Fibroblast of peridontal ligament (primary cell): ENCODE measurements at regions not wholly inside any gene's neighbourhood (a gene's known extent, or its start where the extent isn't known, plus 50 kb on each side); places are given as distances from the start of the nearest gene placed in this dataset.
A peak's percentile ranks its signal among the peaks of the same experiment; 100 is the strongest.
"Not testable (repeated sequence)": the region's sequence is repeated elsewhere in the genome, so short reads cannot be mapped to it uniquely, and the experiment has no call there.

ENCODE experiments used
- DNase-seq: peaks from one replicate; pipeline ENCODE4 v3.0.0-alpha.2; 2010; ENCODE audit errors: extremely low read depth

- DNase-seq, result peak; percentile 79
Observed at GRCh38 chrX:113512700-113513395, 672.2 kb upstream of the AMOT start.

GRCh38 chrX:113510586-113510985, 670.0 kb upstream of the AMOT start:
- no peak for DNase-seq

DNA sequence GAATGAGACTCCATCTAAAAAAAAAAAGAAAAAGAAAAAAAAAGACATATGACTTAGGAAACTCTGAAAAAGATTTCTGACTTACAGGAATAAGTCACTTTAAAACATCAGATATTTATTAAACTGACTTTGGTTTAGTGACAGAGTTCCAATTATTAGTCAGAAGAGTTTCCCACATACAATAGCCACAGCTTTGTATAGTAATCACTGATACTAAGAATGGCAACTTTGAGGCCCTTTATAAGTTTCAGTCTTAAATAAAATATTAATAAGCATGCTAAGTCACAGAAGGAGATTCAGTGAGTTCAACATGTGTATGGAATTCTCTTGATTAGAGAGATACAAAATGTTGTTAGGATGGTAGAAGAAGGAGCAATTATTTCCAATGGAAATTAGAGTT, 652.3 kb upstream of the AMOT start:
- DNase-seq, result no peak

GRCh38 chrX:113473418-113473817, 632.8 kb upstream of the AMOT start:
- no peak for DNase-seq

GRCh38 chrX:113473015-113473414, 632.4 kb upstream of the AMOT start:
- not testable (repeated sequence) for DNase-seq

DNA sequence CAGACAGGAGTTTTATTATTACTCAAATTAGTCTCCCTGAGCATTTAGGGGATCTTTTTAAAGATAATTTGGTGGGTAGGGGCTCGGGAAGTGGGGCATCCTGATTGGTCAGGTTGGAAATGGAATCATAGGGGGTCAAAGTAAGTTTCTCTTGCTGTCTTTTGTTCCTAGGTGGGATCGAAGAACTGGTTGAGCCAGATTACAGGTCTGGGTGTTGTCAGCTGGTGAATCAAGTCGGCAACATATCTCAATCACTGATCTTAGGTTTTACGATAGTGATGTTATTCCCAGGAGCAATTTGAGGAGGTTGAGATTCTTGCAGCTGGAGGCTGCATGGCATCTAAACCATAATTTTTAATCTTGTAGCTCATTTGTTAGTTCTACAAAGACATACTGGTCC, 629.5 kb upstream of the AMOT start:
- DNase-seq, result no peak

DNA sequence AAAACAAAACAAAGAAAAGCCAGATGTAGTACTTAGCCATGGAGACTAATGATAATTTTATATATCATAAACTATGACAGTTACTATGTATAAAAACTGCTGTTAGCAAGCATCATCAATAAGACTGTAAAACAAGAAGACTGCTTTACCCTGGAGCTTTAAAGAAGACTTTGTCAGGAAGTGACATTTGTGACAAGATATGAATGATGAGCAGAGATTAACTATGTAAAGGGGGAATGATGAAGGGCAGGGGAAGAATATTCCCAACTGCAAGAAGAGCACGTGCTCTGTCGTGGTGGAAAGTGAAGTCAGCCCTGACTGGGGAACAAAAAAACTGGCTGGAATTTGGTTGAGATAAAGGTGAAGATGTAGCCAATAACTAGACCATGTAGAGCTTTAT, 617.1 kb upstream of the AMOT start:
- DNase-seq, result no peak

- DNase-seq, result no peak
Observed at GRCh38 chrX:113455582-113455981, 615.0 kb upstream of the AMOT start.

DNA sequence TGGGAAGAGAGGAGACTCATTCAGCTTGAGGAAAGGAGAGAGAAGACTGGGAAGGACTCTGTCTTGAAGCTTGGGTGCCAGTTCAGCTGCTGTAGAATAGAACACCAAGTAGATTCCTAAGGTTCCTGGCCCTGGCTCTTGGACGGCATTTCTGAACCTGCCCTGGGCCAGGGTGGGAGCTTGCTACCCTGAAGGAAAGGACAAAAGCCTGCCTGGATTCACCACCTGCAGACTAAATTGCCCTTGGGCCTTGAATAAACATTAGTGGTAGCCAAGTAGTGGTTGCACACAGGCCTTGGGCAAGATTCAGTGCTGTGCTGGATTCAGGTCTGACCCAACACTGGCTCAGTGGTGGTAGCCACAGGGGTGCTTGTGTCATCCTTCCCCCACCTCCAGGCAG, 588.4 kb upstream of the AMOT start:
- no peak for DNase-seq

DNA sequence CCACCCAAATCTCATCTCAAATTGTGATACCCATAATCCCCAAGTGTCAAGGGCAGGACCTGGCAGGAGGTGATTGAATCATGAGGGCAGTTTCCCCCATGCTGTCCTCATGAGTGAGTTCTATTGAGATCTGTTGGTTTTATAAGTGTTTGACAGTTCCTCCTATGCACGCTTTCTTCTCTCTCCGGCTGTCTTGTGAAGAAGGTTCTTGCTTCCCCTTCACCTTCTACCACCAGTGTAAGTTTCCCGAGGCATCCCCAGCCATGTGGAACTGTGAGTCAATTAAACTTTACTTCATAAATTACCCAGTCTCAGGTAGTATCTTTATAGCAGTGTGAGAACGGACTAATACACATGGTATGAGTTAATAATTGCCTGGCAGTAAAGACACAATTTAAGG, 581.7 kb upstream of the AMOT start:
- no peak for DNase-seq

DNA sequence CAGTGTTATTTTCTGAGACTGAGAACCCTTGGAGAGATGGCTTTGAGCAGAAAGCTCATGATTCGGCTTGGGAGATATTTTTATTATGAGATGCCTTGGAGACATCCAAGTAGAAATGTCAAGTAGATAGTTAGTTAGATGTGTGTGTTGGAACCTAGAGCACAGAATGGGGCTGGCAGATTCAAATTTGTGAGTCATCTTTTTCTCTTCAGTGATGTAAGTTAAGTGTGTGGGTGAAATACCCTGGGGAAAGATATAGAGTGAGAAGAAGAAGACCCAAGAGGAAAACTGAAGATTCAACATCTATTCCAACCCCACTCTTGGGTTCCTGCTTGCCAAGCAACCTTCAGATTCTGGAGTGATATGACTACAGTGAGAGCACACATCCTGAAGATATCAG, 580.8 kb upstream of the AMOT start:
- no peak for DNase-seq

DNA sequence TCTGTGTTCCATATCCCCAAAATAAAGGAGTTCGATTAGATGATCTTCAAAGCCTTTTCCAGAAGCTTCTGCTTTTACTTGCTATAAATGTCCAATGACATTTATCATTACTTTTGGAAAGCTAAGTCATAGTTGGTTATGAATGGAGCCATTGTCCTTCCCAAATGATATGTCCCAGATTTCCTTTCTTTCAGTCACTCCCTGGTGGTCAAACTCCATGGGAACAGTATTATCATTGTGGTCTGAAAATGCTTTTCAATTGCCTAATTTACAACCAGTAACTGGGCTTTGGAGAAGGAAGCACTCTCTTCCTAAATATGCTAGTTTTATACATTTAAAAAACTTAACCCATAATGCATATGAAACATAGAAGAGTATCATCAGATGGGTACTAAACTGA, 571.5 kb upstream of the AMOT start:
- DNase-seq, result no peak

DNA sequence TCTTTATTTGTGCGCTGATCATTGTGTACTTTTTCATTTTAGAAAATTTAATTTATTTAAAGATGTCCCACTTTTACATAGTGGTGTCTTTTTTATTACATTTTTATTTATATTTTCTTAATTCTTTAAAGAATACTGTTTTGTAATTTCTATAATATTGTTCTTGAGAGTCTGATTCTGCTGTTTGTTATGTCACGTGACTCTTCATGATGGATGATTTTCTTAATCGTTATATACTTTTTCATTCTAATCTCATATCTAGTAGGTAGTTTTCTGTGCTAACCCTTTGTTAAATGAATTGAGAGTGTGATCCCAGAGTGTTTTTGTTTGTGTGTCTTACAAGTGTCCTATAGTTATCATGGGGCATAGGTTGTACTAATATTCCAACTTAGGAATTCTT, 568.2 kb upstream of the AMOT start:
- no peak for DNase-seq

- no peak for DNase-seq
Observed at GRCh38 chrX:113400193-113400704, 559.6 kb upstream of the AMOT start.

DNA sequence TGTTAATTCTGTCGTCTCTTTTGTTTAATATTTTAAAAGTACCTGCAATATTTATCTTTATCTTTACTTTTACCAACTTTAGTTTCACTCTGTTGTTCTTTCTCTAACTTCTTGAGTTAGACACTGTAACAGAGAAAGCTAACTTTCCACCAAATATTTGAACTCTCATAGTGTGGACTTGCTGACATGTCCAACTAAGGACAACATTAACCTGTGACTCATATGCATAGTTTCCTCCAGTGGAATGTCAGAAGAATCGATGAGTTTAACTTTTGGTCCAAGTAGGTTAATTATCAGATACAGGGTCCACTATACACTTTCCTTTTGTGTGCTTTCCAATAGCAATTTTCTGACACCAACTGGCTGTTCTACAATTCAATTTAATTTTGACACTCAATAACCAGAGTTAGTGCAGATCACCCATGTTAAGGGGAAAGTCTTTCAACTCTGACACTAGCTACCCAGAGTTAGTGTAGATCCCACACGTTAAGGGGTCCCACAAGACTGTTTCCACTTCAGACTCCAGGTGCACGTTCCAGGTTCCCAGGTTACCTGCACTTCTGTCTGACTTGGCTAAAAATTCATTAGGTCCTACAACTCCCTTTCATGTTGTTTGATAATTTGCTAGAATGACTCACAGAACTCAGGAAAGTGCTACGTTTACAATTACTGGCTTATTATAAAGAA, 559.0 kb upstream of the AMOT start:
- DNase-seq, result no peak

DNA sequence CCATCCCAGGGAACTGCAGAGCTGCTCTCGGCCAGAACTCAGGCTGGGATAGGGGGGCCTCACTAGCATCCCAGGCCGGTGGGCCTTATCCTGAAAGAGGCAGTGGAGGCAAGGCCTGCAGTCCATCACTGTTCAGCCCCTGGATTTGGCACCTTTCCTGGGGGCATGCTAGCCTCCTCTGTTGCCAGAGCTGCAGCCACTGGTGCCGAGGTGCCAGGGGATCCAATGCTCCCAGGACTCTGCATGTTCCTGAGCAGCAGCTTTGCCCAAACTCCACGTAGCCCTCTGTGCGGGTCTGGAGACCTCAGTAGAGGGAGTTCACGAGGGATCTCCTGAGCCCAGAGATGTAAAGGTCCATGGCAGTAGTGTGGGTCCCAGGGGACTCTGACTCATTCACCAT, 551.7 kb upstream of the AMOT start:
- DNase-seq, result no peak

- DNase-seq, result no peak
Observed at GRCh38 chrX:113391875-113392274, 551.2 kb upstream of the AMOT start.

GRCh38 chrX:113390531-113390930, 549.9 kb upstream of the AMOT start:
- no peak for DNase-seq

GRCh38 chrX:113389846-113390245, 549.2 kb upstream of the AMOT start:
- no peak for DNase-seq

DNA sequence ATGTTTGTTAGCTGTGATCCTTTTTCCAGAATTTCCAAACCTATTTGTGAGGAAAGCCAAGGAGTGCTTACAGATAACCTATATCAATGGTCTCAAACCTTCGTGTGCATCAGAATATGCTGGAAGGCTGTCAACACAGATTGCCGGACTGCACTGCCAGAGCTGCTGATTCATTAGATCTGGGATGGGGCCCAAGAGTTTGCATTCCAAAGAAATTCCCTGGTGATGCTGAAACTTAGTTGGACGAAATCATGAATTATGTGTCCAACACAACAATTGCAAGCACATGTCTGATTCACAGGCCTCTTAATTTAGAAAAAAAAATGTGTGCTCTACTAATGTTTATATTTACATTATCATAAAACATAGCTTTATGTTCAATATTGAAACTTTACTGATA, 544.0 kb upstream of the AMOT start:
- peak; percentile 67 for DNase-seq

GRCh38 chrX:113373421-113373820, 532.8 kb upstream of the AMOT start:
- DNase-seq, result not testable (repeated sequence)

- no peak for DNase-seq
Observed at GRCh38 chrX:113370006-113370405, 529.4 kb upstream of the AMOT start.

GRCh38 chrX:113369056-113369455, 528.4 kb upstream of the AMOT start:
- no peak for DNase-seq

- DNase-seq, result no peak
Observed at GRCh38 chrX:113353134-113353533, 512.5 kb upstream of the AMOT start.
